Transverse colon (tissue), 4 donors: ENCODE measurements at regions not wholly inside any gene's neighbourhood (a gene's known extent, or its start where the extent isn't known, plus 50 kb on each side); places are given as distances from the start of the nearest gene placed in this dataset.

Source experiments
- DNase-seq: peaks from one replicate; pipeline ENCODE4 v3.0.0-alpha.2; 2019
- H3K27ac ChIP-seq, 4 donors: fragments of 200-600 bp; sonication (generic); 2 replicates each; pipeline ENCODE4 v1.5.1; 2016 to 2018; ENCODE audit warnings: inconsistent platforms in 4 of 4
- H3K27me3 ChIP-seq: fragments of 200-600 bp; sonication (generic); 2 replicates; pipeline ENCODE4 v1.5.1; 2017; ENCODE audit warnings: inconsistent platforms
- H3K36me3 ChIP-seq, 4 donors: fragments of 200-600 bp; sonication (generic); 2 replicates each; pipeline ENCODE4 v1.5.1; 2017 to 2019; ENCODE audit warnings: inconsistent platforms in 4 of 4
- H3K4me1 ChIP-seq, 4 donors: fragments of 200-600 bp; sonication (generic); 2 replicates each; pipeline ENCODE4 v1.5.1; 2017 to 2020; ENCODE audit warnings: inconsistent platforms in 4 of 4
- H3K4me3 ChIP-seq, 4 donors: fragments of 200-600 bp; sonication (generic); 1 replicate in 1 of 4; 2 replicates in 3 of 4; pipeline versions ENCODE4 v1.5.1 to v1.6.1; 2017 to 2019; ENCODE audit warnings: inconsistent platforms in 4 of 4
- H3K9me3 ChIP-seq, 2 donors: fragments of 200-600 bp; sonication (generic); 2 replicates each; pipeline ENCODE4 v1.5.1; 2017 to 2019; ENCODE audit warnings: inconsistent platforms in 2 of 2
- EP300 ChIP-seq: sonication (generic); formaldehyde crosslinking; IDR thresholded peaks from one replicate; pipeline ENCODE4 v1.6.1; 2017; ENCODE audit warnings: antibody characterized with exemption, low read depth
- POLR2A ChIP-seq: fragments of 450-650 bp; IDR thresholded peaks from one replicate; pipeline ENCODE4 v1.6.1; 2016; ENCODE audit warnings: antibody characterized with exemption, mild to moderate bottlenecking, moderate library complexity
- POLR2AphosphoS5 ChIP-seq, 3 donors: sonication (generic); formaldehyde crosslinking; IDR thresholded peaks; one replicate each; pipeline ENCODE4 v1.6.1; 2016; ENCODE audit warnings: antibody characterized with exemption in 3 of 3
- whole genome bisulfite sequencing, 2 donors: methylation state at CpG; one replicate each; pipeline ENCODE4 v1.1.5; 2018; ENCODE audit warnings: low coverage in 1 of 2; 5-methylcytosine and 5-hydroxymethylcytosine counted together
- in situ Hi-C, 4 donors: fragments of 200-750 bp; cut with MboI; loops; one replicate each; pipeline versions ENCODE4 v1.15.0 to v1.15.1; 2017; ENCODE audit warnings: low sequenced_read_pairs in 3 of 4, low pct_ligation_motif_present in 1 of 4, low pct_unique_long_range_greater_than_20kb in 1 of 4
- intact Hi-C: fragments of 100-400 bp; cut with DNase I; formaldehyde crosslinking; loops from one replicate; pipeline ENCODE4 v1.15.1; 2023; ENCODE audit warnings: low total_unique reads
- TF ChIP-seq, protein P1 (sequence below), 5 experiments: fragments of 200-600 bp in 3 of 5; fragments of 450-650 bp in 2 of 5; sonication (generic) in 3 of 5; IDR thresholded peaks; 1 replicate in 2 of 5; 2 replicates in 3 of 5; pipeline ENCODE4 v1.5.1; 2016 to 2017; ENCODE audit warnings: antibody characterized with exemption in 5 of 5, inconsistent platforms in 3 of 5, mild to moderate bottlenecking in 2 of 5, moderate library complexity in 1 of 5

- no peak for DNase-seq
- Histone ChIP-seq H3K9me3 (no peaks in the 10 kb centered on the region), H3K36me3 (no peaks in the 10 kb centered on the region), H3K27ac (no peak overlapping the region), H3K27me3 (no peaks in the 10 kb centered on the region), H3K4me1 (no peaks in the 10 kb centered on the region), H3K4me3 (no peak overlapping the region)
- in situ Hi-C loops: no loop called here
- WGBS, 2 donors: 68 to 82% methylated on average over 5 of the region's 5 CpGs
- intact Hi-C loops: no loop called here
- TF ChIP-seq EP300: no peak
Observed at GRCh38 chr12:13586361-13586760, 389.8 kb downstream of the EMP1 start.

DNA sequence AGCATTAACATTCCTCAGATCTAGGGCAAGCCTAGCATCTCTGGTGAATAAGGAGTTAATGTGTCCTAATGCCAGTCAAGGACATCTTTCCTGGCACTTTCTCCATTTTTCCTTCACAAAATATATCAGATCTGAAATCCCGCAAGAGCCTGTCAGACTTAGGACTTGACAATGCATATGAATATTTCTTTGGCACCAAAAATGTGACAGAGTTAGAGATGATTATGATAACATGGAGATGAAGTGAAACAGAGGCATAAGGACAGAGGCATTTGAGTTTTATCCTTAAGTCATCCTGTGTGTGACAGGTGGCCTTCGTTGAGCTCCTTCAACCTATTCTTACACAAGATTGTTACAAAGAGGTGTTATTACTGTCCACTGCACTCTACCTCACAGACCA is 388.0 kb downstream of the EMP1 start:
- Histone ChIP-seq H3K4me3 (no peak overlapping the region), H3K27me3 (no peaks in the 10 kb centered on the region), H3K9me3 (no peaks in the 10 kb centered on the region), H3K27ac (no peak overlapping the region), H3K36me3 (no peaks in the 10 kb centered on the region), H3K4me1 (no peaks in the 10 kb centered on the region)
- in situ Hi-C loops (no loop called here), intact Hi-C loops (no loop called here)
- WGBS, 2 donors: 88 to 89% methylated on average over 1 to 2 of the region's 2 CpGs
- TF ChIP-seq EP300 (no peak), POLR2AphosphoS5 (IDR thresholded peaks at IDR 0.05) (no peak), POLR2A (no peak)
- TF ChIP-seq, protein P1, sequence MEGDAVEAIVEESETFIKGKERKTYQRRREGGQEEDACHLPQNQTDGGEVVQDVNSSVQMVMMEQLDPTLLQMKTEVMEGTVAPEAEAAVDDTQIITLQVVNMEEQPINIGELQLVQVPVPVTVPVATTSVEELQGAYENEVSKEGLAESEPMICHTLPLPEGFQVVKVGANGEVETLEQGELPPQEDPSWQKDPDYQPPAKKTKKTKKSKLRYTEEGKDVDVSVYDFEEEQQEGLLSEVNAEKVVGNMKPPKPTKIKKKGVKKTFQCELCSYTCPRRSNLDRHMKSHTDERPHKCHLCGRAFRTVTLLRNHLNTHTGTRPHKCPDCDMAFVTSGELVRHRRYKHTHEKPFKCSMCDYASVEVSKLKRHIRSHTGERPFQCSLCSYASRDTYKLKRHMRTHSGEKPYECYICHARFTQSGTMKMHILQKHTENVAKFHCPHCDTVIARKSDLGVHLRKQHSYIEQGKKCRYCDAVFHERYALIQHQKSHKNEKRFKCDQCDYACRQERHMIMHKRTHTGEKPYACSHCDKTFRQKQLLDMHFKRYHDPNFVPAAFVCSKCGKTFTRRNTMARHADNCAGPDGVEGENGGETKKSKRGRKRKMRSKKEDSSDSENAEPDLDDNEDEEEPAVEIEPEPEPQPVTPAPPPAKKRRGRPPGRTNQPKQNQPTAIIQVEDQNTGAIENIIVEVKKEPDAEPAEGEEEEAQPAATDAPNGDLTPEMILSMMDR (IDR thresholded peaks at IDR 0.05): no peak
- no peak for DNase-seq

DNA sequence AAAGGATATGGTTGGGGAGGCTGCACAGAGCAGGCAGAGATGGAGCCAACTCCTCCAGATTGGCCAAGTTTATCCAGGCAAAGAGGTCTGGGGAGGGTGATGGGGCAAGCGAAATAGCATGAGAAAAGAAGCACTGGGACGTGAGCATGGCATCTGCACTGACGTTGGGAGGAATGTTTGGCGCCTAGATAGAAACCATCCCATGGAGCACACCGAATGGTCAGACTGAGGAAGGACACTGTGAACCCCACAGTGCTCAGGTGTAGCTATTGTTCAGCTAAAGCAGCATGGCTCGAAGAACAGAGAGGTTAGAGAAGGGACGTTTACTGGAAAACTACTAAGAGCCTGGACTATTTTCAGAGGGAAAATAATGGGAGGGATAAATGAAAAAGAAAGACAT is 387.1 kb downstream of the EMP1 start:
- no peaks in the 10 kb centered on the region for H3K9me3 ChIP-seq
- in situ Hi-C loops: no loop called here
- H3K27ac ChIP-seq: no peak overlapping the region
- H3K4me1 ChIP-seq: no peaks in the 10 kb centered on the region
- intact Hi-C loops: no loop called here
- DNase-seq: no peak
- no peaks in the 10 kb centered on the region for H3K36me3 ChIP-seq
- no peak overlapping the region for H3K4me3 ChIP-seq
- no peaks in the 10 kb centered on the region for H3K27me3 ChIP-seq
- WGBS, 2 donors: 73 to 82% methylated on average over 6 to 7 of the region's 7 CpGs
- no peak for TF ChIP-seq EP300
- TF ChIP-seq, protein P1 (IDR thresholded peaks at IDR 0.05): no peak
- no peak for TF ChIP-seq POLR2AphosphoS5 (IDR thresholded peaks at IDR 0.05)
- no peak for TF ChIP-seq POLR2A

- DNase-seq: no peak
- 41 to 51% methylated on average over 4 of the region's 4 CpGs for WGBS, 2 donors
- Histone ChIP-seq H3K4me3 (no peak overlapping the region), H3K27me3 (no peaks in the 10 kb centered on the region), H3K27ac (no peak overlapping the region), H3K4me1 (no peaks in the 10 kb centered on the region), H3K9me3 (no peaks in the 10 kb centered on the region), H3K36me3 (no peaks in the 10 kb centered on the region)
- in situ Hi-C loops (no loop called here), intact Hi-C loops (no loop called here)
- TF ChIP-seq POLR2AphosphoS5 (IDR thresholded peaks at IDR 0.05) (no peak), EP300 (no peak), POLR2A (no peak)
- TF ChIP-seq, protein P1 (IDR thresholded peaks at IDR 0.05): no peak
Observed at GRCh38 chr12:13582421-13582820, 385.9 kb downstream of the EMP1 start.

GRCh38 chr12:13581031-13581430 is 384.5 kb downstream of the EMP1 start:
- H3K36me3 ChIP-seq: no peaks in the 10 kb centered on the region
- no peak overlapping the region for H3K4me3 ChIP-seq
- H3K27ac ChIP-seq: no peak overlapping the region
- DNase-seq: no peak
- TF ChIP-seq, protein P1 (IDR thresholded peaks at IDR 0.05): no peak
- TF ChIP-seq POLR2A: no peak
- no peak for TF ChIP-seq POLR2AphosphoS5 (IDR thresholded peaks at IDR 0.05)
- TF ChIP-seq EP300: no peak
- H3K4me1 ChIP-seq: no peaks in the 10 kb centered on the region
- H3K9me3 ChIP-seq: no peaks in the 10 kb centered on the region
- in situ Hi-C loops: no loop called here
- H3K27me3 ChIP-seq: no peaks in the 10 kb centered on the region
- intact Hi-C loops: no loop called here
